ENCODE measurements at regions not wholly inside any gene's neighbourhood (a gene's known extent, or its start where the extent isn't known, plus 50 kb on each side); places are given as distances from the start of the nearest gene placed in this dataset.

- no peak for DNase-seq
- H3K9me3 Mint-ChIP-seq: no peaks in the 10 kb centered on the region
- TF ChIP-seq CTCF (IDR thresholded peaks at IDR 0.05): no peak
- H3K27ac Mint-ChIP-seq: no peak overlapping the region
- H3K27me3 Mint-ChIP-seq (ENCODE audit: low read depth, poor library complexity): no peaks in the 10 kb centered on the region
- H3K4me1 Mint-ChIP-seq: no peaks in the 10 kb centered on the region
- no peak overlapping the region for H3K4me3 Mint-ChIP-seq
- no peaks in the 10 kb centered on the region for H3K36me3 Mint-ChIP-seq (ENCODE audit: low read depth)
Measured at GRCh38 chr2:194718881-194719280, 938.1 kb upstream of the SLC39A10 start.

- H3K4me1 Mint-ChIP-seq: no peaks in the 10 kb centered on the region
- H3K9me3 Mint-ChIP-seq: no peaks in the 10 kb centered on the region
- no peak for TF ChIP-seq CTCF (IDR thresholded peaks at IDR 0.05)
- no peaks in the 10 kb centered on the region for H3K27me3 Mint-ChIP-seq (ENCODE audit: low read depth, poor library complexity)
- H3K36me3 Mint-ChIP-seq (ENCODE audit: low read depth): no peaks in the 10 kb centered on the region
- H3K27ac Mint-ChIP-seq: no peak overlapping the region
- DNase-seq: no peak
- no peak overlapping the region for H3K4me3 Mint-ChIP-seq
Measured at GRCh38 chr2:194714541-194714940, 942.5 kb upstream of the SLC39A10 start.

- Mint-ChIP-seq H3K27ac (no peak overlapping the region), H3K27me3 (ENCODE audit: low read depth, poor library complexity) (no peaks in the 10 kb centered on the region)
Measured at GRCh38 chr2:194709840-194710239, 947.2 kb upstream of the SLC39A10 start.

DNA sequence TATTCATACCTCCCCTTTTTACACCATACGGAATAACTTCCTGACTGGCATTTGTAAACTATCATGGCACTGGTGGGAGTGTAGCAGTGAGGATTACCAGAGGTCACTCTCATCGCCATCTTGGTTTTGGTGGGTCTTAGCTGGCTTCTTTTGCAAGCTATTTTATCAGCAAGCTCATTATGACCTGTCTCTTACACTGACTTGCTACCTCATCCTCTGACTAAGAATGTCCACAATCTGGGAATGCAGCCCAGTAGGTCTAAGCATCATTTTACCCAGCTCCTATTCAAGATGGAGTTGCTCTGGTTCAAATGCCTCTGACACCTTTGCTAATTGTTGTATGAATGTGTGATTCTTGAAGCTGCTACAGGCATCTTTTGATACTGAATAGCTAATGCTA lies 950.8 kb upstream of the SLC39A10 start:
- DNase-seq: no peak
- no peak for TF ChIP-seq CTCF (IDR thresholded peaks at IDR 0.05)
- H3K27ac Mint-ChIP-seq: no peak overlapping the region
- H3K4me1 Mint-ChIP-seq: no peaks in the 10 kb centered on the region
- H3K27me3 Mint-ChIP-seq (ENCODE audit: low read depth, poor library complexity): no peaks in the 10 kb centered on the region
- H3K9me3 Mint-ChIP-seq: no peaks in the 10 kb centered on the region
- H3K36me3 Mint-ChIP-seq (ENCODE audit: low read depth): no peaks in the 10 kb centered on the region
- H3K4me3 Mint-ChIP-seq: no peak overlapping the region

More at GRCh38 chr2:194709840-194710239, 947.2 kb upstream of the SLC39A10 start:
- TF ChIP-seq CTCF (IDR thresholded peaks at IDR 0.05): no peak
- H3K36me3 Mint-ChIP-seq (ENCODE audit: low read depth): no peaks in the 10 kb centered on the region
- no peak overlapping the region for H3K4me3 Mint-ChIP-seq
- H3K9me3 Mint-ChIP-seq: no peaks in the 10 kb centered on the region
- H3K4me1 Mint-ChIP-seq: no peaks in the 10 kb centered on the region
- no peak for DNase-seq

DNA sequence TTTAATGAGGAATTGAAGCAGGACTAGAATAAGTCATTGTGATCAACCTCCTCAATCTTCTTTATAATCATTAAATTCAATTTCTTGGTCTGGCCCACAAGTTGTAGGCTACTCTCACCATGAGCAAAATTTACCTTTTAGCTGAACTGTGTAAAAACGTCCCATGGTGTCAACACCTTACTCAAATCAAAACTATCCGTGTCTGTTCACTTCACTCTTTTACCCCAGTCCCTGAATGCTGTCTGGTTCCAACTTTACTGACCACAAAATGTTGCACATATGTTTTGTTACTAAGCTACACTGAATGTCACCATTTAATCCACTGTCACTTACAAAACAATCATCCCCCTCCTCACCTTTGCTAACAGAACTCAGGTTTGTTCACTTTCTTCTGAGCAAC lies 951.6 kb upstream of the SLC39A10 start:
- Mint-ChIP-seq H3K36me3 (ENCODE audit: low read depth) (no peaks in the 10 kb centered on the region), H3K9me3 (no peaks in the 10 kb centered on the region), H3K27ac (no peak overlapping the region), H3K4me1 (no peaks in the 10 kb centered on the region), H3K27me3 (ENCODE audit: low read depth, poor library complexity) (no peaks in the 10 kb centered on the region), H3K4me3 (no peak overlapping the region)
- no peak for DNase-seq
- no peak for TF ChIP-seq CTCF (IDR thresholded peaks at IDR 0.05)

DNA sequence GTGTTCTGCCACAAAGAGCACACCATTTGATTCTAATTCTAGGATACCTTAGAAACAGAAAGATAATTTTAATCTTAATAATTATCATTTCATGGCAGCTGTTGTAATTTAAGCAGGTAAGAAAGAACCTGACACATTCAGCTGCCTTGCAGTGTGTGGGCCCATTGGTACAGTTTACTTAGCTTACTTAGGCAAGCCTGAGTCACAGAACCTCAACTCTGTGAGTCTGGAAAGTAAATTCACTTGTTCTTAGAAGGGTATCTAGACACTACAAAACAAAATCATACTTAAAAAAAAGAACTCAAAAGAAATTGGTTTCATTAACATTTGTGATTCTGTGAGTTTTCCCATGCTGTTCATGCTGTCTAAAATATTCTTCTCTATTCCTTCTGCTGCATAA lies 956.3 kb upstream of the SLC39A10 start:
- no peak overlapping the region for H3K27ac Mint-ChIP-seq
- peaks cover 4% of the 10 kb centered on the region for H3K27me3 Mint-ChIP-seq (ENCODE audit: low read depth, poor library complexity)
- H3K4me1 Mint-ChIP-seq: no peaks in the 10 kb centered on the region
- no peak overlapping the region for H3K4me3 Mint-ChIP-seq
- no peak for TF ChIP-seq CTCF (IDR thresholded peaks at IDR 0.05)
- no peak for DNase-seq
- no peaks in the 10 kb centered on the region for H3K36me3 Mint-ChIP-seq (ENCODE audit: low read depth)
- no peaks in the 10 kb centered on the region for H3K9me3 Mint-ChIP-seq
